Brain microvascular endothelial cell (primary cell): ENCODE measurements at regions not wholly inside any gene's neighbourhood (a gene's known extent, or its start where the extent isn't known, plus 50 kb on each side); places are given as distances from the start of the nearest gene placed in this dataset.

Experiments
- DNase-seq: peaks from one replicate; pipeline ENCODE4 v3.0.0-alpha.2; 2020
- H3K27ac ChIP-seq: fragments of 250-450 bp; sonication (Bioruptor Pico); 2 replicates; pipeline ENCODE4 v1.5.1; 2020; ENCODE audit warnings: mild to moderate bottlenecking, moderate library complexity
- H3K27me3 ChIP-seq: fragments of 250-450 bp; sonication (Bioruptor Pico); replicated peaks from 2 replicates; pipeline ENCODE4 v1.5.1; 2020; ENCODE audit warnings: mild to moderate bottlenecking
- H3K36me3 ChIP-seq: fragments of 250-450 bp; sonication (Bioruptor Pico); replicated peaks from 2 replicates; pipeline ENCODE4 v1.5.1; 2020; ENCODE audit warnings: mild to moderate bottlenecking
- H3K4me3 ChIP-seq: 2 replicates; pipeline ENCODE4 v1.5.1; 2011; ENCODE audit warnings: low read depth, mild to moderate bottlenecking, control low read depth, low read length, moderate library complexity
- in situ Hi-C: cut with HindIII; loops from 2 replicates; pipeline ENCODE4 v1.10.0; 2017; ENCODE audit warnings: low sequenced_read_pairs, low pct_ligation_motif_present
- TF ChIP-seq, protein P1 (sequence below): IDR thresholded peaks from 2 replicates; pipeline ENCODE4 v1.5.1; 2011; ENCODE audit warnings: low read depth, mild to moderate bottlenecking, moderate library complexity, low read length, control low read depth, inconsistent platforms; ENCODE audit errors: missing control alignments

- no peak for DNase-seq
- in situ Hi-C loops = no loop called here
- no peaks in the 10 kb centered on the region for H3K36me3 ChIP-seq
- H3K27ac ChIP-seq = no peak overlapping the region
- no peak overlapping the region for H3K4me3 ChIP-seq
- TF ChIP-seq, protein P1, sequence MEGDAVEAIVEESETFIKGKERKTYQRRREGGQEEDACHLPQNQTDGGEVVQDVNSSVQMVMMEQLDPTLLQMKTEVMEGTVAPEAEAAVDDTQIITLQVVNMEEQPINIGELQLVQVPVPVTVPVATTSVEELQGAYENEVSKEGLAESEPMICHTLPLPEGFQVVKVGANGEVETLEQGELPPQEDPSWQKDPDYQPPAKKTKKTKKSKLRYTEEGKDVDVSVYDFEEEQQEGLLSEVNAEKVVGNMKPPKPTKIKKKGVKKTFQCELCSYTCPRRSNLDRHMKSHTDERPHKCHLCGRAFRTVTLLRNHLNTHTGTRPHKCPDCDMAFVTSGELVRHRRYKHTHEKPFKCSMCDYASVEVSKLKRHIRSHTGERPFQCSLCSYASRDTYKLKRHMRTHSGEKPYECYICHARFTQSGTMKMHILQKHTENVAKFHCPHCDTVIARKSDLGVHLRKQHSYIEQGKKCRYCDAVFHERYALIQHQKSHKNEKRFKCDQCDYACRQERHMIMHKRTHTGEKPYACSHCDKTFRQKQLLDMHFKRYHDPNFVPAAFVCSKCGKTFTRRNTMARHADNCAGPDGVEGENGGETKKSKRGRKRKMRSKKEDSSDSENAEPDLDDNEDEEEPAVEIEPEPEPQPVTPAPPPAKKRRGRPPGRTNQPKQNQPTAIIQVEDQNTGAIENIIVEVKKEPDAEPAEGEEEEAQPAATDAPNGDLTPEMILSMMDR = no peak
- no peaks in the 10 kb centered on the region for H3K27me3 ChIP-seq
These were observed 841.3 kb downstream of the PDHA2 start for GRCh38 chr4:96681218-96681617.

DNA sequence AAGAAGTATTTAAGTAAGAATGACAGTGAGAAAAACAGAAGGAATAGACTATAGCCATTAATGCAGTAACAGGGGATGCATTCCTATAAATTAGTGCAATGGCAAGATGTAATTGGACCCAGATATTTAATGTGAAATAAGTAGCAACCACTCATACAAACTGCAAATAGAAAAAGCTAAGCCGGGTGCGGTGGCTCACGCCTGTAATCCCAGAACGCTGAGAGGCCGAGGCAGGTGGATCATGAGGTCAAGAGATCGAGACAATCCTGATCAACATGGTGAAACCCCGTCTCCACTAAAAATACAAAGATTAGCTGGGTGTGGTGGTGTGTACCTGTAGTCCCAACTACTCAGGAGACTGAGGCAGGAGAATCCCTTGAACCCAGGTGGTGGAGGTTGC, 845.8 kb downstream of the PDHA2 start:
- no peaks in the 10 kb centered on the region for H3K27me3 ChIP-seq
- no peak overlapping the region for H3K4me3 ChIP-seq
- in situ Hi-C loops = no loop called here
- no peak for DNase-seq
- TF ChIP-seq, protein P1 = no peak
- H3K36me3 ChIP-seq = no peaks in the 10 kb centered on the region
- no peak overlapping the region for H3K27ac ChIP-seq

- in situ Hi-C loops = no loop called here
- no peaks in the 10 kb centered on the region for H3K36me3 ChIP-seq
- TF ChIP-seq, protein P1 = no peak
- H3K27me3 ChIP-seq = no peaks in the 10 kb centered on the region
- no peak overlapping the region for H3K4me3 ChIP-seq
- DNase-seq = no peak
- no peak overlapping the region for H3K27ac ChIP-seq
These were observed 851.6 kb downstream of the PDHA2 start for GRCh38 chr4:96691521-96691920.

- Histone ChIP-seq H3K27me3 (no peaks in the 10 kb centered on the region), H3K27ac (no peak overlapping the region), H3K4me3 (no peak overlapping the region), H3K36me3 (no peaks in the 10 kb centered on the region)
- in situ Hi-C loops = no loop called here
- TF ChIP-seq, protein P1 = no peak
- DNase-seq = no peak
These were observed 858.9 kb downstream of the PDHA2 start for GRCh38 chr4:96698831-96699230.

DNA sequence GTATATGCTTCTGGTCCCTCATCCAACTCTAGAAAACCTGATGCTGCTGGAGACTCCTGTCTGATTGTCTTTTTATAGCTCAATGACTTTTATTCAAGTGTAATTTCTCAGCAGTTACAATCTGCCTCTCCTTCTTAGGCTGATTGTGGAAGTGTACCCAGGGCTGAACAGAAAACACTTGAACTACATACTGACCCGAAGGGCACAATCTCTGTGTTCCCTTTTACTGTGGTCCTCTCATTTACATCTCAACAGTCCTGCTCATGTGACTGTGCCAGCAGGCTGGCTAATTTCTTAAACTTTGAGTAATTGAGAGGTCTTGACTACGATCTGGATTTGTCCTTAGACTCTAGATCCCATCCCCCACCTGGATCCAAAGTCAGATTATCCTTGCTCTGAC, 863.4 kb downstream of the PDHA2 start:
- DNase-seq = no peak
- Histone ChIP-seq H3K27me3 (no peaks in the 10 kb centered on the region), H3K4me3 (no peak overlapping the region), H3K27ac (no peak overlapping the region), H3K36me3 (no peaks in the 10 kb centered on the region)
- TF ChIP-seq, protein P1 = no peak
- in situ Hi-C loops = no loop called here

DNA sequence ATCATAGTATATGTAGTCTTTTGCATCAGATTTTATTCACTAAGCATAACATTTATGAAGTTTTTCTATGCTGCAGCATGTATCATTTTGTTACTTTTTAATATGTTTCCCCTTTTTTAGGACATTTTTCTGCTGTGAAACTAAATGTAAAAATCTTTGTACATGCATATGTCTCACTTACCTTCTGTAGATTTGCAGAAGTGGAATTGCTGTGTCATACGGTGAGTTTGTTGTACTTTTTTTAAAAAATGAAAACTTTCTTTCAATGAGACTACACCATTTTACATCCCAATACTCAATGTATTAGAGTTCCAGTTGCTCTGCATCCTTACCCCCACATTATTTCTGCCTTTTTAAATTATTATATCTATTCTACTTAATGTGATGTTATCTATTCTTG, 868.9 kb downstream of the PDHA2 start:
- Histone ChIP-seq H3K27me3 (no peaks in the 10 kb centered on the region), H3K4me3 (no peak overlapping the region), H3K36me3 (no peaks in the 10 kb centered on the region), H3K27ac (no peak overlapping the region)
- DNase-seq = no peak
- TF ChIP-seq, protein P1 = no peak
- in situ Hi-C loops = no loop called here
